ENCODE measurements at regions not wholly inside any gene's neighbourhood (a gene's known extent, or its start where the extent isn't known, plus 50 kb on each side); places are given as distances from the start of the nearest gene placed in this dataset.

GRCh38 chr2:104249629-104250028 is 604.3 kb upstream of the POU3F3 start:
- no peaks in the 10 kb centered on the region for H3K27me3 ChIP-seq (ENCODE audit: insufficient read depth, low read length)
- TF ChIP-seq ELF1 (IDR thresholded peaks at IDR 0.05; ENCODE audit: borderline replicate concordance, low read depth) (no peak), CTCF (IDR thresholded peaks at IDR 0.05 in 2 of 3, conservative IDR thresholded peaks at IDR 0.05 in 1 of 3; ENCODE audit: borderline replicate concordance in 1 of 3, insufficient read depth in 1 of 3, low read depth in 2 of 3, low read length in 2 of 3) (no peak), RAD21 (IDR thresholded peaks at IDR 0.05; ENCODE audit: low read depth) (no peak), EZH2 (IDR thresholded peaks at IDR 0.05) (no peak), ZBTB33 (IDR thresholded peaks at IDR 0.05; ENCODE audit: extremely low read depth, insufficient replicate concordance, low read length) (no peak)
- ChIA-PET RAD21 (ENCODE audit: low non-redundant PET in 1 of 2, low total read pairs in 2 of 2, uncharacterized antibody in 2 of 2, unreplicated experiment in 2 of 2) (no interaction called here), CTCF (no interaction called here), POLR2A (no interaction called here)
- H3K9ac ChIP-seq (ENCODE audit: low read length): no peak overlapping the region
- H3K4me2 ChIP-seq (ENCODE audit: low read length): no peak overlapping the region
- H3K36me3 ChIP-seq (ENCODE audit: control insufficient read depth in 1 of 2, insufficient read depth in 2 of 2, low read length in 2 of 2): no peaks in the 10 kb centered on the region; a peak in 1 of 4 replicates
- no peaks in the 10 kb centered on the region for H4K20me1 ChIP-seq (ENCODE audit: insufficient read depth)
- H3K9me3 ChIP-seq (ENCODE audit: control insufficient read depth in 1 of 2, insufficient read depth in 1 of 2, low read depth in 1 of 2, low read length in 2 of 2): peaks cover 6 to 17% of the 10 kb centered on the region in 2 experiments; a peak in 2 of 4 replicates
- no peaks in the 10 kb centered on the region for H3K9me2 ChIP-seq (ENCODE audit: insufficient read depth)
- H3K27ac ChIP-seq (ENCODE audit: low read depth, low read length): no peak overlapping the region
- DNase-seq (ENCODE audit: low read depth, low spot score) (no peak), ATAC-seq (no peak)
- H3K79me2 ChIP-seq (ENCODE audit: insufficient read depth, low read length): no peaks in the 10 kb centered on the region
- intact Hi-C loops (cut with micrococcal nuclease): no loop called here
- BruUV-seq (replicated peaks): no TSS peak
- no peak overlapping the region for H3K4me3 ChIP-seq (replicated peaks in 1 of 2; ENCODE audit: low read depth in 1 of 2, low read length in 2 of 2)
- no peaks in the 10 kb centered on the region for H3K4me1 ChIP-seq (ENCODE audit: control insufficient read depth in 1 of 2, insufficient read depth in 2 of 2, low read length in 2 of 2)
- H2AFZ ChIP-seq (ENCODE audit: low read depth, low read length, poor library complexity, severe bottlenecking): no peak overlapping the region
